ENCODE measurements at regions not wholly inside any gene's neighbourhood (a gene's known extent, or its start where the extent isn't known, plus 50 kb on each side); places are given as distances from the start of the nearest gene placed in this dataset.

DNA sequence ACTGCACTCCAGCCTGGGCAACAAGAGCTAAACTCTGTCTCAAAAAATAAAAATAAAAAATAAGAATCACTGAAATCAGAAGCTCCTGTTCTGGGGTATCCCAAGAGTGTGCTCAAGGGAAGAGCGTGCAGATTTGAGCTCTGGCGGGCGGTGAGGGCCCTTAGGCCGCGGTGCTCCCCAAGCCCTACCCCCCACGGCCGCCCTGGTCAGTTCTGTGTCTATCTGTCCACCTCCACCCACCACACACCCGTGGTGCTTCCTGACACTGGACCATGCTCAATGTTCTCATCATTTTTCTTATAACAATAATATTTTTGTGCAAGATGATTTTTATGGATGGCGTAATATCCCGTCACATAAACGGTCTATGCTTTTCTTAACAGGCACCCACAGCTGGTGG, 71.1 kb downstream of the RTL6 start:
- no peak for TF ChIP-seq POLR2AphosphoS5 (IDR thresholded peaks at IDR 0.05; ENCODE audit: low read length)
- no peak for TF ChIP-seq CBX5 (IDR thresholded peaks at IDR 0.05; ENCODE audit: low read depth)
- no peak for TF ChIP-seq ATF3 (IDR thresholded peaks at IDR 0.05; ENCODE audit: borderline replicate concordance, extremely low read depth, low read depth, low read length)
- no peak for TF ChIP-seq EP300 (IDR thresholded peaks at IDR 0.05; ENCODE audit: borderline replicate concordance in 1 of 2, control insufficient read depth in 1 of 2, low read depth in 2 of 2, low read length in 2 of 2)
- no peak for TF ChIP-seq CBX3 (IDR thresholded peaks at IDR 0.05; ENCODE audit: borderline replicate concordance, low read depth)
- no peak for TF ChIP-seq KAT2A (conservative IDR thresholded peaks at IDR 0.05; ENCODE audit: control insufficient read depth, low read depth, low read length)
- no peak for TF ChIP-seq ZNF687 (IDR thresholded peaks at IDR 0.05)
- TF ChIP-seq, protein P1, sequence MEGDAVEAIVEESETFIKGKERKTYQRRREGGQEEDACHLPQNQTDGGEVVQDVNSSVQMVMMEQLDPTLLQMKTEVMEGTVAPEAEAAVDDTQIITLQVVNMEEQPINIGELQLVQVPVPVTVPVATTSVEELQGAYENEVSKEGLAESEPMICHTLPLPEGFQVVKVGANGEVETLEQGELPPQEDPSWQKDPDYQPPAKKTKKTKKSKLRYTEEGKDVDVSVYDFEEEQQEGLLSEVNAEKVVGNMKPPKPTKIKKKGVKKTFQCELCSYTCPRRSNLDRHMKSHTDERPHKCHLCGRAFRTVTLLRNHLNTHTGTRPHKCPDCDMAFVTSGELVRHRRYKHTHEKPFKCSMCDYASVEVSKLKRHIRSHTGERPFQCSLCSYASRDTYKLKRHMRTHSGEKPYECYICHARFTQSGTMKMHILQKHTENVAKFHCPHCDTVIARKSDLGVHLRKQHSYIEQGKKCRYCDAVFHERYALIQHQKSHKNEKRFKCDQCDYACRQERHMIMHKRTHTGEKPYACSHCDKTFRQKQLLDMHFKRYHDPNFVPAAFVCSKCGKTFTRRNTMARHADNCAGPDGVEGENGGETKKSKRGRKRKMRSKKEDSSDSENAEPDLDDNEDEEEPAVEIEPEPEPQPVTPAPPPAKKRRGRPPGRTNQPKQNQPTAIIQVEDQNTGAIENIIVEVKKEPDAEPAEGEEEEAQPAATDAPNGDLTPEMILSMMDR (IDR thresholded peaks at IDR 0.05 in 2 of 3, conservative IDR thresholded peaks at IDR 0.05 in 1 of 3; ENCODE audit: control insufficient read depth in 2 of 3, extremely low read depth in 1 of 3, insufficient read depth in 1 of 3, low read depth in 3 of 3, low read length in 3 of 3) = no peak

Data from GM12878 (cell line).